H9 (cell line): ENCODE measurements at regions not wholly inside any gene's neighbourhood (a gene's known extent, or its start where the extent isn't known, plus 50 kb on each side); places are given as distances from the start of the nearest gene placed in this dataset.

ENCODE experiments used
- DNase-seq: peaks from one replicate; pipeline ENCODE4 v3.0.0-alpha.2; 2017
- H2AFZ ChIP-seq: one replicate; pipeline ENCODE4 v1.6.1; 2013; ENCODE audit warnings: mild to moderate bottlenecking, low read length, control low read depth, moderate library complexity
- H2AK5ac ChIP-seq: 2 replicates; pipeline ENCODE4 v1.6.1; 2013; ENCODE audit warnings: low read length, control low read depth, mixed read lengths; ENCODE audit not compliant: insufficient read length
- H2BK120ac ChIP-seq: one replicate; pipeline ENCODE4 v1.6.1; 2013; ENCODE audit warnings: low read depth, mild to moderate bottlenecking, low read length, control low read depth, inconsistent platforms; ENCODE audit not compliant: poor library complexity, severe bottlenecking
- H2BK12ac ChIP-seq: 2 replicates; pipeline ENCODE4 v1.6.1; 2013; ENCODE audit warnings: low read length, control low read depth, mixed read lengths, low read depth; ENCODE audit not compliant: insufficient read length
- H2BK15ac ChIP-seq: 2 replicates; pipeline ENCODE4 v1.6.1; 2013; ENCODE audit warnings: low read depth, low read length, control low read depth
- H2BK20ac ChIP-seq: one replicate; pipeline ENCODE4 v1.6.1; 2013; ENCODE audit warnings: low read depth, mild to moderate bottlenecking, low read length, control low read depth, inconsistent platforms; ENCODE audit not compliant: poor library complexity, severe bottlenecking
- H2BK5ac ChIP-seq: 2 replicates; pipeline ENCODE4 v1.6.1; 2013; ENCODE audit warnings: low read length, control low read depth, mixed read lengths; ENCODE audit not compliant: insufficient read length
- H3K14ac ChIP-seq: 2 replicates; pipeline ENCODE4 v1.6.1; 2013; ENCODE audit warnings: low read length, control low read depth; ENCODE audit not compliant: insufficient read depth
- H3K18ac ChIP-seq: 2 replicates; pipeline ENCODE4 v1.6.1; 2013; ENCODE audit warnings: low read depth, mild to moderate bottlenecking, mixed read lengths, low read length, control low read depth; ENCODE audit not compliant: insufficient read length
- H3K23ac ChIP-seq: 2 replicates; pipeline ENCODE4 v1.6.1; 2013; ENCODE audit warnings: low read length, control low read depth, mixed read lengths, low read depth; ENCODE audit not compliant: insufficient read length
- H3K23me2 ChIP-seq: 2 replicates; pipeline ENCODE4 v1.6.1; 2013; ENCODE audit warnings: low read depth, mild to moderate bottlenecking, mixed read lengths, low read length, control low read depth; ENCODE audit not compliant: insufficient read length, poor library complexity, severe bottlenecking
- H3K27ac ChIP-seq: 2 replicates; pipeline ENCODE4 v1.5.1; 2013; ENCODE audit warnings: low read length, control low read depth, mixed read lengths, low read depth; ENCODE audit not compliant: insufficient read length
- H3K27me3 ChIP-seq: 2 replicates; pipeline ENCODE4 v1.6.1; 2013; ENCODE audit warnings: low read length, control low read depth, inconsistent platforms; ENCODE audit not compliant: insufficient read depth
- H3K4ac ChIP-seq: 2 replicates; pipeline ENCODE4 v1.6.1; 2013; ENCODE audit warnings: low read depth, mild to moderate bottlenecking, control low read depth, inconsistent platforms, low read length, moderate library complexity
- H3K4me1 ChIP-seq: 2 replicates; pipeline ENCODE4 v1.6.1; 2013; ENCODE audit warnings: low read length, control low read depth, inconsistent platforms; ENCODE audit not compliant: insufficient read depth
- H3K4me2 ChIP-seq: 2 replicates; pipeline ENCODE4 v1.6.1; 2013; ENCODE audit warnings: low read length, control low read depth, mixed read lengths; ENCODE audit not compliant: insufficient read length, insufficient read depth
- H3K56ac ChIP-seq: 2 replicates; pipeline ENCODE4 v1.6.1; 2013; ENCODE audit warnings: low read depth, mild to moderate bottlenecking, mixed read lengths, low read length, control low read depth; ENCODE audit not compliant: insufficient read length
- H3K79me1 ChIP-seq: 2 replicates; pipeline ENCODE4 v1.6.1; 2013; ENCODE audit warnings: low read depth, mild to moderate bottlenecking, moderate library complexity, low read length, control low read depth, inconsistent platforms; ENCODE audit not compliant: insufficient read depth, poor library complexity, severe bottlenecking
- H3K79me2 ChIP-seq: 2 replicates; pipeline ENCODE4 v1.6.1; 2013; ENCODE audit warnings: low read length, control low read depth, inconsistent platforms; ENCODE audit not compliant: insufficient read depth
- H3K9ac ChIP-seq: 2 replicates; pipeline ENCODE4 v1.6.1; 2013; ENCODE audit warnings: low read length, control low read depth, mixed read lengths; ENCODE audit not compliant: insufficient read length; ENCODE audit errors: extremely low read depth
- H3K9me3 ChIP-seq: one replicate; pipeline ENCODE4 v1.6.1; 2013; ENCODE audit warnings: low read depth, low read length, inconsistent platforms; ENCODE audit not compliant: control insufficient read depth
- H3T11ph ChIP-seq: one replicate; pipeline ENCODE4 v1.6.1; 2013; ENCODE audit warnings: mild to moderate bottlenecking, low read length, control low read depth, inconsistent platforms
- H4K20me1 ChIP-seq: one replicate; pipeline ENCODE4 v1.6.1; 2013; ENCODE audit not compliant: control insufficient read depth, insufficient read length, insufficient read depth
- H4K5ac ChIP-seq: 2 replicates; pipeline ENCODE4 v1.6.1; 2013; ENCODE audit warnings: low read depth, mild to moderate bottlenecking, mixed read lengths, low read length, control low read depth; ENCODE audit not compliant: insufficient read length
- H4K8ac ChIP-seq: replicated peaks from 2 replicates; pipeline ENCODE4 v1.6.1; 2013; ENCODE audit warnings: low read length, control low read depth, mixed read lengths, low read depth; ENCODE audit not compliant: insufficient read length
- H4K91ac ChIP-seq: 2 replicates; pipeline ENCODE4 v1.6.1; 2013; ENCODE audit warnings: low read depth, mild to moderate bottlenecking, moderate library complexity, mixed read lengths, low read length, control low read depth; ENCODE audit not compliant: insufficient read length
- H3K27ac Mint-ChIP-seq, 3 experiments: 2 replicates in 2 of 3; 3 replicates in 1 of 3; pipeline ENCODE4 v1.8.0; 2020 to 2021; ENCODE audit warnings: mixed read lengths in 3 of 3, mild to moderate bottlenecking in 1 of 3, moderate library complexity in 1 of 3
- H3K27me3 Mint-ChIP-seq: 2 replicates; pipeline ENCODE4 v1.8.0; 2021; ENCODE audit warnings: low read depth, mild to moderate bottlenecking, moderate library complexity, mixed read lengths
- H3K36me3 Mint-ChIP-seq, 3 experiments: 2 replicates in 2 of 3; 3 replicates in 1 of 3; pipeline ENCODE4 v1.8.0; 2020 to 2021; ENCODE audit warnings: low read depth in 3 of 3, mixed read lengths in 3 of 3; ENCODE audit not compliant: insufficient read depth in 1 of 3
- H3K4me1 Mint-ChIP-seq, 2 experiments: 2 replicates each; pipeline ENCODE4 v1.8.0; 2020; ENCODE audit warnings: mixed read lengths in 2 of 2
- H3K4me3 Mint-ChIP-seq, 2 experiments: 2 replicates in 1 of 2; 3 replicates in 1 of 2; pipeline ENCODE4 v1.8.0; 2020 to 2021; ENCODE audit warnings: mild to moderate bottlenecking in 2 of 2, mixed read lengths in 2 of 2, moderate library complexity in 1 of 2
- H3K9me3 Mint-ChIP-seq, 2 experiments: 2 replicates in 1 of 2; 3 replicates in 1 of 2; pipeline ENCODE4 v1.8.0; 2020; ENCODE audit warnings: mild to moderate bottlenecking in 2 of 2, mixed read lengths in 2 of 2, moderate library complexity in 1 of 2
- WGBS: extraction: QIAGEN DNeasy Blood & Tissue Kit; methylation state at CpG from one replicate; pipeline ENCODE4 v1.1.7; 2013; ENCODE audit warnings: missing lambda C conversion rate, low lambda C conversion rate, mixed read lengths; ENCODE audit not compliant: insufficient read length; ENCODE audit errors: extremely low coverage; 5-methylcytosine and 5-hydroxymethylcytosine counted together
- TF ChIP-seq, protein P1 (sequence below): fragments of 200-600 bp; sonication (generic); conservative IDR thresholded peaks from 3 replicates; pipeline ENCODE4 v1.8.0; 2021; ENCODE audit warnings: antibody characterized with exemption, mild to moderate bottlenecking

DNA sequence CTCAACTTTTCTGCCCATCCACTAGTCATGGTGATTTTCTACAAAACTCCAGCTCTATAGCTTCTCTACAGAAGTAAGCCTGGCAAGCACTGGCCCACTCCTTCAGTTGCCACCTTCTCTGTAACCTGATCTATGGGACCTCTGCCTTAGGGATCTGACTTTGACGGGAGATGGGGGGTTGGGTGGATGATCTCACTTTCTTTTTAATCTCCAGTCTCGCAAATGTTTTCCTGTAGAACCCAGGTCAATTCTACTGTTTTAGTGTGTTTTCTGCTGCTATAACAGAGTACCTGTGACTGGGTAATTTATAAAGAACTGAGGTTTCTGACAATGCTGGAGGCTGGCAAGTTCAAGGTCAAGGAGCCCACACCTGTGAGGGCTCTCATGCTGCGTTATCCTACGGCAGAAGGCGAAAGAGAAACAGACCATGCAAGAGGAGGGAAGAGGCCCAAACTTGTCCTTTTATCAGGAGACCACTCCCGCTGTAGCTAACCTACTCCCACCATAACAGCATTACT lies 189.9 kb upstream of the THRB start:
- no CpG with 5 or more reads among the region's 6 CpGs for WGBS
- H3K4me1 Mint-ChIP-seq, result peaks cover 32 to 36% of the 10 kb centered on the region in 2 experiments
- Histone ChIP-seq H3K27me3 (no peaks in the 10 kb centered on the region), H3K56ac (no peak overlapping the region), H3K4me2 (peak overlapping the region; percentile 4), H4K91ac (no peak overlapping the region), H3K23ac (no peak overlapping the region), H3K9me3 (no peaks in the 10 kb centered on the region), H3K79me2 (no peaks in the 10 kb centered on the region), H4K8ac (no peak overlapping the region), H3K9ac (no peak overlapping the region), H2BK15ac (no peak overlapping the region), H4K20me1 (no peaks in the 10 kb centered on the region), H2BK12ac (no peak overlapping the region), H3K4ac (no peak overlapping the region), H3K79me1 (no peaks in the 10 kb centered on the region), H2BK120ac (no peak overlapping the region), H2BK5ac (no peak overlapping the region), H3T11ph (no peak overlapping the region), H3K27ac (no peak overlapping the region), H3K23me2 (no peaks in the 10 kb centered on the region), H2BK20ac (no peak overlapping the region), H3K14ac (no peak overlapping the region), H4K5ac (no peak overlapping the region), H3K4me1 (peaks cover 2% of the 10 kb centered on the region; the same call in 1 of the 2 replicates), H2AK5ac (no peak overlapping the region), H2AFZ (no peak overlapping the region), H3K18ac (no peak overlapping the region)
- TF ChIP-seq, protein P1, sequence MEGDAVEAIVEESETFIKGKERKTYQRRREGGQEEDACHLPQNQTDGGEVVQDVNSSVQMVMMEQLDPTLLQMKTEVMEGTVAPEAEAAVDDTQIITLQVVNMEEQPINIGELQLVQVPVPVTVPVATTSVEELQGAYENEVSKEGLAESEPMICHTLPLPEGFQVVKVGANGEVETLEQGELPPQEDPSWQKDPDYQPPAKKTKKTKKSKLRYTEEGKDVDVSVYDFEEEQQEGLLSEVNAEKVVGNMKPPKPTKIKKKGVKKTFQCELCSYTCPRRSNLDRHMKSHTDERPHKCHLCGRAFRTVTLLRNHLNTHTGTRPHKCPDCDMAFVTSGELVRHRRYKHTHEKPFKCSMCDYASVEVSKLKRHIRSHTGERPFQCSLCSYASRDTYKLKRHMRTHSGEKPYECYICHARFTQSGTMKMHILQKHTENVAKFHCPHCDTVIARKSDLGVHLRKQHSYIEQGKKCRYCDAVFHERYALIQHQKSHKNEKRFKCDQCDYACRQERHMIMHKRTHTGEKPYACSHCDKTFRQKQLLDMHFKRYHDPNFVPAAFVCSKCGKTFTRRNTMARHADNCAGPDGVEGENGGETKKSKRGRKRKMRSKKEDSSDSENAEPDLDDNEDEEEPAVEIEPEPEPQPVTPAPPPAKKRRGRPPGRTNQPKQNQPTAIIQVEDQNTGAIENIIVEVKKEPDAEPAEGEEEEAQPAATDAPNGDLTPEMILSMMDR, result no peak
- no peaks in the 10 kb centered on the region for H3K27me3 Mint-ChIP-seq
- no peaks in the 10 kb centered on the region; a peak in 1 of 7 replicates for H3K36me3 Mint-ChIP-seq
- DNase-seq, result peak; percentile 45
- H3K27ac Mint-ChIP-seq, result peak overlapping the region; percentile 16 to 90 (median 74); a peak in 4 of 7 replicates
- peaks cover 4 to 5% of the 10 kb centered on the region in 2 experiments; a peak in 3 of 5 replicates for H3K9me3 Mint-ChIP-seq
- peak overlapping the region in 1 of 2 experiments; percentile 24; a peak in 1 of 5 replicates for H3K4me3 Mint-ChIP-seq
